Activated naive CD4-positive, alpha-beta T cell treated with Interleukin-2 at 50 U/mL for 16 hours (primary cell): ENCODE measurements at regions not wholly inside any gene's neighbourhood (a gene's known extent, or its start where the extent isn't known, plus 50 kb on each side); places are given as distances from the start of the nearest gene placed in this dataset.
A peak's percentile ranks its signal among the peaks of the same experiment; 100 is the strongest.
"Not testable (repeated sequence)": the region's sequence is repeated elsewhere in the genome, so short reads cannot be mapped to it uniquely, and the experiment has no call there.

Experiments
- DNase-seq: peaks from one replicate; pipeline ENCODE4 v3.0.0-alpha.2; 2020

DNA sequence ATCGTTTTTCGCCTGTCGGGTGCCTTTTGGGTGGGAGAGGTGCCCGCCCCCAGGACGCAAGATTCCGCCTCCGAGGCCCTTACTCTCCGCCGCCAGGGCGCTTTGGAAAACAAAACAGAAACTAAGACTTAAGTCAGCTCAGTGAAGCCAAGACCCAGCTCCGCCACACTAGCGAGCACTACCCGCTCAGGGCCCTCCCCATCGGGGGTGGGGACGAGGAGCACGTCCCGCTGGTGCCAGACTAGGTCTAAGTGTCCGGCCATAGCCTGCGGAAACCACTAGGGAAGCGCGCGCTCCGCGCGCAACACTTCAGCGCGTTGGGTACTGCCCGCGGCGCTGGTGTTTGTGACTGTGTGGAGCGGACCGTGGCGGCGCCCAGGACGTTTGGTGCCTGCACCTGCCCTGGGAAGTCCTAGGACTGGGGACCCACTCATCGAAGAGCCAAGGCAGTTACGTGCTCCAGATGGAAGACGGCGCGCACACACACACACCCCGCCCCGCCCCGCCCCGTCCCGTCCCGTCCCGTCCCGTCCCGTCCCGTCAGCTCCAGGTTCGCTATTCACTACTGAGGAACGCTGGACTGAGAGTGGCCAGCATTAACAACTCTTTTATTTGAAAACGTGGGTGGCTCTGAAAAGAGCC is 57.6 kb upstream of the BOLA1 start:
- DNase-seq, result not testable (repeated sequence)

DNA sequence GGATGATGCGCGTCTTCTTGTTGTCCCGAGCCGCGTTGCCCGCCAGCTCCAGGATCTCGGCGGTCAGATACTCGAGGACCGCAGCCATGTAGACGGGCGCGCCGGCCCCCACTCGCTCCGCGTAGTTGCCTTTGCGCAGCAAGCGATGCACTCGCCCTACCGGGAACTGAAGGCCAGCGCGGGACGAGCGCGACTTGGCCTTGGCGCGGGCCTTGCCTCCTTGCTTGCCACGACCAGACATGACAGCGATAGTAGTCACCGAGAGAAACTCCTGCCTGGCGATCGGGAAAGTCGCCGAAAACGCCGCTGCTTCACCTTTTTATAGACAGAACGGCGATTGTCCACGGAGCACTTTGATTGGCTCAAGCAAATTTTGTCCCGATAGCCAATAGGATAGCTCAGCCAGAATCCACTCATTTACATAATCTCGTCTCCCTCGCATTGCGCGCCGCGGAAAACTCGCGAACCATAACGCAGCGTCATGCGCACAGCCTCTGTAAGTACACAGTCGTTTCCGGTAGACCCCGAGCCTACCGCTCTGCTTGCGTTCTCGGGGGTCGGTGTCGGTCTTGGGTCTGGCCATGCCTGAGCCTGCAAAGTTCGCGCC is 56.8 kb upstream of the BOLA1 start:
- DNase-seq, result not testable (repeated sequence)

DNA sequence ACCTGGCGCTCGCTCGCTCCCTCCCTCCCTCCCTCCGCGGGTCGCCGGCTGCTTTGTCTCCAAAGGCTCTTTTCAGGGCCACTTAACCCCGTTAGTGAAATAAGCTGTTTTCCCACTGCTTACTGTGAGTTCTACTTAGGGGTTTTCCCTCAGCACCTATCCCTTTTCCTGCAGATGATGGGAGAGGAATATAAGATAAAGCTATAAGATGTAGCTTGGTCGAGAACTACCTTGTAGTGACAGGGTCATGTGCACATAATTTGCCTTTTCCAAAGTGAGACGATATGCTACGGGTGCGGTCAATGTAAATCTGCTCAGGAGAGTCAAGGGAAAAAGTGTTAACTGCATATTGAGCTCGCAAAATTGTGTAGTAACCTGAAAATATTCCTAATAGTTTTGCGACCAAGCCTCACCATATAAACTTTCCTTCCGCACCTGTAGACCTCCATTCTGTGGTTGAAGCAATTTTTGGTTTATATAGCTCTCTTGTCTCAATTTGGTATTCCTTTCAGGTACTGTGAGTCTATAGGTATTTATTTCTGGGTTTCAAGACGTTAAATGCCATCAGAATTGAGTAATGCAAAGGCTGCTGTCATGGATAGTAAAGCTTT is 55.8 kb upstream of the BOLA1 start:
- no peak for DNase-seq

DNA sequence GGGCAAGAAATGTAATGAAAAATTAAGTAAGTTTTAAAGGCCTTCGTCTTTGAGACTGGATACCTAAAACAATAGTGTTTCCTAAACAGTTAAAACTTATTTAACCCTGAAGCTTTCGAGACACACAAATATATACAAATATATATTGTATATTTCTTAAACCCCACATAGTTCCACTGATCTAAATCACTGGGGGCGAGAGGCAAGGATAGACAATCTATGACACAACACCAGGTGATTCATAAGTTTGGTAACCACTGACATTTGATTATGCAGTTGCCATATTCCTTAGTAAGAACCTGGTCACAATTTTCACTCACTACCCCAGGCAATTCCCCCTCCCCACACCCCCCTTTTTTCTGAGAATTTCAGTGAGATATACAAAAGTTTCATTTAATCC is 55.3 kb upstream of the BOLA1 start:
- DNase-seq, result peak; percentile 6

DNA sequence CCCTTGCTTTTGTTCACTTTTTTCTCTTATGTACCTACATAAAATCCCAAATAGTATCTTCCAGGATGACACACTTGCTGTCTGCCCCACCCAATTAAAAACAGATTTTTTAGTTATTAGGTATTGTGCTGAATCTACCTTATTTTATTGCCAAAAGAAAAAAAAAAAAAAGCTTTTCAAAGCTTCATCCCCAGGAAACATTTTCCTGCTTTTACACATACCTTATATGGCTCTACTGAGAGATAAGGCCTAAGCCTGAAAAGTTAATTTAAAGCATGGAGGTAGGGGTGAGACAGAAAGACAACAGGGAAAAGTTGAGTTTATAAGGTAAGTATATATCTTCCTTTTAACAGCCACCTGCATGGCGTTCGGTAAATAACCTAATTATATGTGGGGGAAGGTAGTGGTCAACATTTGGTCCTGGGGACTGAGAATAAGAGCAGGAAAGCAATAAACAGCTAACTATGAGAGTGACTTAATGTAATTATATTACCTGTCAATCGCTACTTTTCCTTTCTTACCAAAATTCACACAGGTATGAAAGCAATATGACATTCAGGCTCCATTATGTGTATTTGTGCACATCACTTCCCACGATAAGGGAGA is 54.6 kb upstream of the BOLA1 start:
- DNase-seq, result no peak

DNA sequence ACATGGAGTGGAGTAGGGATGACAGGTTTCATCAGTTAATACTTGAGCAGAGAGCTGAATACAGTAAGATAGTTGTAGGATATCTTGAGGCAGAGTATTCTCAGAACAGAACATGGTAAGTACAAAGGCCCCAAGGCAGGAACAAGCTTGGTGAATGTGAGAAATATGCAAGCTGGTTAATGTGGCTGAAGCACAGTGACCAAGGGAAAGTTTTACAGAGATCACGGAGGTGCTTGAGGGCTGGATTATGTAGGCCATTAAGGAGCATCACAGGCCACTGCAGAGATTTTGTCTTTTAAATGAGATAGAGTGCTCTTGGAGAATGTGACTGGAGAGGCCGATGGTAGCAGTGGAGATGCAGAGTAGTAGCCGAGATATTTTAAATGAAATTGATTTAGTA is 54.0 kb upstream of the BOLA1 start:
- no peak for DNase-seq

DNA sequence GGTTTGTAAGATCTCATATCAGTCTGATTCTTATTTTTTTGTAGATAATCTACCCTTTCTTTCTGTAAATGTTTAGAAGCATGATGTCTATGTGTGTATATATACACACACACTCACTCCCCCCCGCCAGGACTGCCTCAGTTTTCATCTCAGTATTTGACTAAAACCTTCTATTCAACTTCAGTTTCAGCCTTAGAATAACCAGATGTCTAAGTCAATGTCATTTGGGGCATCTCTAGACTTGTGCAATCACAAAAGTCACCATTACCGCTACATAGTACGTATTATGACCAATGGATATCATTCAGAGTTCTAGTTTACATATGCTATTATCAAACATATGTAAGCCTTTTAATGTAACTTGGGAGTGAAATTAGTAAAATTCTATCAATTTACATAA is 53.3 kb upstream of the BOLA1 start:
- DNase-seq, result no peak

DNA sequence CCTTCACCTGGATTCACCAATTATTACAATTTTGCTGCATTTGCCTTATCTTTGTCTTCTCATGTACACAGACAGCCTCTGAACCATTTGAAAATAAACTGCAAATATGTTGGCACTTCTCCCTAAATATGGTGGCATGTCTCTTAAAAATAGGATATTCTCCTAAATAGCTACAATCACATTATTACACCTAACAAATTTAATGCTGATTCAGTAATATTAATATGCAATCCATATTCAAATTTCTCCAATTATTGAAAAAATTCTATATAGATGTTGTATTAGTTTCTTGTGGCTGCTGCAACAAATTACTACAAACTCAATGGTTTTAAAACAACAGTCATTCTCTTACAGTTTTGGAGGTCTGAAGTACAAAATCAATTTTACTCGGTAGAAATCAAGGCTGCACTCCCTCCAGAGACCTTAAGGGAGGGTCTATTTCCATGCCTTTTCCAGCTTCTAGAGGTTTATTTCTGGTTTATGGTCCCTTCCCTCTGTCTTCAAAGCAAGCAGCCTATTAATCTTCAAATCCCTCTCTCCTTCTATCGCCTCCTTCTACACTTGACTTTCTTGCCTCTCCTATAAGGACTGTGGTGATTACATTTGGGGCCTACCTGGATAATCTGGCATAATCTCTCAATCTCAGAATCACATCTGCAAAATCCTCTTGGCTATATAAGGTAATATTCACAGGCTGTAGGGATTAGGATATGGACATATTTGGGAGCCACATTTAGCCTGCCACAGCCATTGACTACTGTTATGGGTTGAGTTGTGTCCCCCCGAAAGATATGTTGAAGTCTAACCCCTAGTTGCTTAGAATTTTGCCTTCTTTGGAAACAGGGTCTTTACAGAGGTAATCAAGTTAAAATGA is 52.5 kb upstream of the BOLA1 start:
- no peak for DNase-seq

DNA sequence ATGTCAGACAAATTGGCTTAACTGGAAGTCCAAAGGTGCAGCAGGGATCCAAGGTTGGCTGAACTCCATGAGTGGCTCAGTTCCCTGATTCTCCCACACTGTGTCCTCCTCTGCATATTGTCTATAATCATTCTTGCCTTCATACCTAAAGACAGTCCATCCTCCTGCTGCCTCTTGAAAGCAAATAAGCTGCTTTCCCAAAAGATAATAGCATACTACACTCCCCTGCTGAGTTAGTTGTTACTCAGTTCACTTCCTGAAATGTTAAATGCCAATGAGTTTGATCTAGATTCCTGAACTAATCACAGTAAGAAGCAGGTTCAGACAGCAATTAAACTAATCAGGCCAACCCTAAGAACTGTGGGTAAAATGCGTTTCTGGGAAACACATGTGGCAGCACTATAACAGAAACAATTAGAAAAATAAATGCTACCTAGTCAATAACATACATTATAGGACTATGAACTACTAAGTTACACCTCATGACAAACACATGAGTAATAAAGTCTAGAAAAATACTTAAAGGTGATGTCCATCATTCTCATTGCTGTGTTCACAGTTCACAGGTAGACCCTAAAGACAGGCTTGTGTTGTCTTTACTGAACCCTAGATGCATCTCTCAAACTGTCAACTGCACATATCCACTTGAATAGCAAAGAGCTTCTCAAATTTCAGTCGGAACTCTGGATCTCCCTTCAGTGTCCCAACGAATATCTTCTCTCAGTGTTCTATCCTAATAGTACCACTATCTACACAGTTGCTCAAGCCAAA is 50.8 kb upstream of the BOLA1 start:
- DNase-seq, result no peak

DNA sequence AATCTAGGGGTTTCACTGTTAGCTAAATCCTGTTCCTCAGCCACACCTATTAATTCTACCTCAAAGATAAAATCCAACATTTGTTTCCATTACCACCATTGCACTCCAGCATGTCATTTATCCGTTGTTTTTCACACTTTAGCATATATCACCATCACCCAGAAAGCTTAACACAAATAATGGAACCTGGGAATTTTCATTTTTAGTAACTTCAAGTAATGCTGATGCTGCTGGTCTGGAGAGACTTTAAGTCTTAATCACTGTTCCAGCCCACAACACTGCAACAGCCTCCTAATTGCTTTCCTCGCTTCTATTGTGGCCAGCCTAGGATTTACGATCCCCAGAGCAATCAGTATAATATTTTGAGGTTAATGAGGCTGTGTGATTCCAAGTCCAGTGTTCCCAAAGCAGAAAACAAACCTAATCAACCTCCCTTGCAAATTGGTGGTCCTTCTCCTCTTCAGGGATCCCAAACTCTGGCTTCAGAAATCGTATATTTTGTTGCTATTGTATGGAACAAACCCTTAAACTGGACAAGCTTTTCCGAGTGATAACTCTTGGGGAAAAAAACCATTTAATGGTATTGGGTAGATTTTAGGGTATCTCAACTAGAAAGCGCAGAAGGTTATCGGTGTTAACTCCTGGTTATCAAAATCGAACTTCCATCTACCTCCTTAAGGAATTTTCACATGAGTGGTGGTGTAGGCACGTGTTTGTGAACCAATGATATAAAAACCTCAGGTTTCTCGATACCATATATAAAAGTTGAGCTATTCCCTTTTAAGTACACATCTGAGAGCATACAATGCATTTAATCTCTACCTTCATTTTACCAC is 50.0 kb upstream of the BOLA1 start:
- no peak for DNase-seq
